ENCODE measurements at regions not wholly inside any gene's neighbourhood (a gene's known extent, or its start where the extent isn't known, plus 50 kb on each side); places are given as distances from the start of the nearest gene placed in this dataset.

DNA sequence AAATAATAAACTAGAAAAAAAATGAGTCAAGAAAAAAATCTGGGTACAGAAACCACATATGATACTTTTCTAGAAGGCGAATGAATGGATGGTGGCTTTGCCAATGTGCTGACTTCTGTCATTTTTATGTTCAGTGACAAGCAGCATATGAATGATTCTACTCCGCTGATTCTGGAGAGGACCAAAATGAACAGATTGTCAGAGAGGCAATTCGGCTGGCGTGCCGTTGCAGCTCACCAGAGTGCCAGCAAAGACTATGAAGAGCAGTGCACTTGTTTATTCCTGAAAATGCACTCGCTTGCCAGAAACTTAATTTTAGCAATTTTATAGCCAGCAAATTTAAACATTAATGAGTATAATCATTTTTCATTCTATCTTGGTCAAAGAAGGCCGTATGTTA, 105.9 kb upstream of the NYAP2 start:
- Histone ChIP-seq H3K4me3 (no peak overlapping the region), H3K4me2 (ENCODE audit: control insufficient read depth, insufficient read depth) (no peak overlapping the region), H3K36me3 (ENCODE audit: control insufficient read depth in 2 of 2, insufficient read depth in 2 of 2, low read length in 1 of 2) (no peaks in the 10 kb centered on the region), H4K20me1 (ENCODE audit: control insufficient read depth, insufficient read depth) (no peaks in the 10 kb centered on the region), H3K79me2 (ENCODE audit: control insufficient read depth, insufficient read depth, low read length) (no peaks in the 10 kb centered on the region), H3K27me3 (replicated peaks in 1 of 2; ENCODE audit: control insufficient read depth in 2 of 2, insufficient read depth in 2 of 2, low read length in 1 of 2) (no peaks in the 10 kb centered on the region), H3K9me3 (replicated peaks; ENCODE audit: control insufficient read depth, insufficient read depth, low read length) (no peaks in the 10 kb centered on the region), H3K4me1 (ENCODE audit: control insufficient read depth, insufficient read depth, low read length) (no peaks in the 10 kb centered on the region), H2AFZ (ENCODE audit: control insufficient read depth, low read depth, low read length) (no peak overlapping the region), H3K27ac (ENCODE audit: control insufficient read depth, insufficient read depth) (no peak overlapping the region), H3K9ac (ENCODE audit: control insufficient read depth, insufficient read depth, low read length) (no peak overlapping the region)
- intact Hi-C loops (cut with micrococcal nuclease; ENCODE audit: unreplicated experiment) (no loop called here), in situ Hi-C loops (cut with MboI) (no loop called here)
- ChIA-PET RAD21 (ENCODE audit: unreplicated experiment) (interaction anchor here (0.6 kb wide), 1 partner anchor 51 kb away, joined by 3 read pairs; no protein-coding TSS in a partner anchor), SMC1A (ENCODE audit: uncharacterized antibody, unreplicated experiment) (interaction anchor here (1.1 kb wide), 1 partner anchor 11 kb away, joined by 5 read pairs; no protein-coding TSS in a partner anchor), CTCF (no interaction called here), POLR2A (no interaction called here)
- FAIRE-seq (no peak), ATAC-seq (no peak), DNase-seq (ENCODE audit: low read depth, low spot score) (no peak)
- TF ChIP-seq FOXM1 (IDR thresholded peaks at IDR 0.05; ENCODE audit: low read depth, low read length) (no peak), MEF2B (IDR thresholded peaks at IDR 0.05; ENCODE audit: partially characterized antibody, poor library complexity, severe bottlenecking) (no peak), NKRF (conservative IDR thresholded peaks at IDR 0.05) (no peak), SPI1 (IDR thresholded peaks at IDR 0.05; ENCODE audit: borderline replicate concordance, insufficient read depth, low read depth, low read length) (no peak), NFIC (IDR thresholded peaks at IDR 0.05; ENCODE audit: low read depth, low read length) (no peak), CBX3 (IDR thresholded peaks at IDR 0.05; ENCODE audit: borderline replicate concordance, low read depth) (no peak), LARP7 (IDR thresholded peaks at IDR 0.05) (no peak)
- TF ChIP-seq, protein P1, sequence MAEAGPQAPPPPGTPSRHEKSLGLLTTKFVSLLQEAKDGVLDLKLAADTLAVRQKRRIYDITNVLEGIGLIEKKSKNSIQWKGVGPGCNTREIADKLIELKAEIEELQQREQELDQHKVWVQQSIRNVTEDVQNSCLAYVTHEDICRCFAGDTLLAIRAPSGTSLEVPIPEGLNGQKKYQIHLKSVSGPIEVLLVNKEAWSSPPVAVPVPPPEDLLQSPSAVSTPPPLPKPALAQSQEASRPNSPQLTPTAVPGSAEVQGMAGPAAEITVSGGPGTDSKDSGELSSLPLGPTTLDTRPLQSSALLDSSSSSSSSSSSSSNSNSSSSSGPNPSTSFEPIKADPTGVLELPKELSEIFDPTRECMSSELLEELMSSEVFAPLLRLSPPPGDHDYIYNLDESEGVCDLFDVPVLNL (IDR thresholded peaks at IDR 0.05; ENCODE audit: low read depth, low read length), result no peak
- BruUV-seq (replicated peaks), result no TSS peak
- 49% methylated on average over 7 of the region's 7 CpGs for WGBS (ENCODE audit: insufficient coverage, insufficient replicate concordance, low lambda C conversion rate, missing lambda C conversion rate)
